HG02970 (cell line): ENCODE measurements at regions not wholly inside any gene's neighbourhood (a gene's known extent, or its start where the extent isn't known, plus 50 kb on each side); places are given as distances from the start of the nearest gene placed in this dataset.

Experiments
- ATAC-seq: cut with Tn5 transposase; IDR thresholded peaks from one replicate; pipeline ENCODE4 v1.9.1; 2021; ENCODE audit warnings: mild to moderate bottlenecking, moderate library complexity, moderate number of reproducible peaks; ENCODE audit not compliant: unreplicated experiment, low FRiP score

DNA sequence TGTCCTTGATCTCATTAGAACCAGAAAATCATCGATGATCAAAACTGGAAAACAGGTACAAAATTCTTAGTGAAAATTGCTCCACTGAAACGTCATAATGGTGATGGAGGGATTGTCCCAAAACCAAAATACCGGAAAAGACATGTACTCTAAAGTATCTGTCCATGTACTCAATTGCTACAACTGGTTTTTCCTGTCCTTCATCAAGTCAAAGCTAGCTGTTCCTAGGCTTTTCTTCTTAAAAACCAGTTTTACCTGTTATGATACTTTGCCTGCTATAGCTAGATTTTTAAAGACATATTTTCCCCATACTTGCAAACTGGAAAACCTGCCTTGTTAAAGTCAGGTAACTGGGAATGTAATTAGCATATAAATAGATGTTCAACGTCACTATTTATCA, 50.5 kb upstream of the LRRC1 start:
- ATAC-seq = no peak

DNA sequence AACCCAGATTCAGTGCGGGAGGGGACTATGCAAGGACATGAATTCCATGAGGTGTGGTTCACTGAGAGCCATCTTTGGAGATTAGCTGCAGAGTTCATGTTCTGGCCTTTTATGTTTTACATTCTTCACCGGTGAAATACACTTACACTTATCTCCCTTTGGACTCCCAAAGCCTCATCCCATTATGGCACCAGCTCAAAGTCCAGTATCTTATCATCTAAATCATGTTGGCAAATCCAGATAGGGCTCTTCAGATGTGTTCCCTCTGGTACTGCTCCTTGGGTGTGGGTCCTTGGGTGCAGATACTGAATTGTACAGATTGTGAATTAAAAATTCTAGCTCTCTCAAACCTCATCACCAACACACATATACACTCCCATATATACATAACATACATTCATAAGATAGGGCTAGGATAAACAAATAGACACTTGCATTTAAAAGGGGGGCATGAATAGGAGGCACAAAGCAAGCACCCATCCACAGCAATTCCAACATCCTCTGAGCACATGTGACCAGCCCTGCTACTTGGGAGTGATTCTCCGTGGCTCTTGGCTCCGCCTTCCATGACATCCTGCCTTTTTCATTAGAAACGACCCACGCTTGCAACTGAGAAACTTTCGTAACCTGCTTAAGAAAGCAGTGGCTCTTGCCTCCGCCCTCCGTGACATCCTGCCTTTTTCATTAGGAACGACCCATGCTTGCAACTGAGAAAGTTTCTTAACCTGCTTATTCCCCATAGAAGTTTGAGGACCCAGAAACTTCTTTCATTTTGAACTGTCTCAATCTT, 53.6 kb upstream of the LRRC1 start:
- ATAC-seq = no peak

DNA sequence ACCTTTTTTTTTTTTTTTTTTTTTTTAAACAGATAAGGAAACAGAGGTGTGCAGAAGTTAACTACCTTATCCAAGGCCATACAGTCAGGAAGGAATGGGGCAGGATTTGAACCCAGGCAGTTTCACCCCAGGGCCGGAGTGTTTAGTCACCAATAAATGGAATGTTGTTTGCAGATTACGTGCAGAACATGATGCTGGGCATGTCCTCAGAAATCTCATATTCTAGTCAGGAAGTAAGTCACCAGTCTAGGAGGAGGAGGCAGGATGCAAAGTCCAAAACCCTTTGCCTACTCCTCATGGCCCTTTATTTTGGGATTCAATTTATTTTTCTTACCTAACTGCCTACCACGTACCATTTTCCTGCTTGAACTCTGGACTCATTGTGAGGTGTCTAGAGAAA, 57.1 kb upstream of the LRRC1 start:
- ATAC-seq = no peak

DNA sequence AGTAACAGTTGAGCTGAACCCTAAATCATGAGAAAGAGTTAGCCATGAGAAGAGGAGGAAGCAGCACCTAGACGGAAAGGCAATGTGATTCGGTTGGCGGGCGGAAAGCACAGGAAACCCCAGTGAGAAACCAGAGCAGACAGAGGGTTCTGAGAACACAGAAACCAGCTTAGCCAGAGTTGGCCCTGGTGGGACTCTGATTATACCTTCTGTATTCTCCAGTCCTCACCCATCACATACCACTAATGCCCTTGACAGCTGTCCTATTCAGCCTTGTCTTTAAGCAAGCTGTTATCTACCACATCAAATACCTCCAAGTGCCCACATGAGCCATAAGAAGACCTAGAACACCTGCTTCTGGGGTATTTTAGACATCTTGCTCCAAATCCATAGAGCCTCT, 58.9 kb upstream of the LRRC1 start:
- ATAC-seq = no peak

DNA sequence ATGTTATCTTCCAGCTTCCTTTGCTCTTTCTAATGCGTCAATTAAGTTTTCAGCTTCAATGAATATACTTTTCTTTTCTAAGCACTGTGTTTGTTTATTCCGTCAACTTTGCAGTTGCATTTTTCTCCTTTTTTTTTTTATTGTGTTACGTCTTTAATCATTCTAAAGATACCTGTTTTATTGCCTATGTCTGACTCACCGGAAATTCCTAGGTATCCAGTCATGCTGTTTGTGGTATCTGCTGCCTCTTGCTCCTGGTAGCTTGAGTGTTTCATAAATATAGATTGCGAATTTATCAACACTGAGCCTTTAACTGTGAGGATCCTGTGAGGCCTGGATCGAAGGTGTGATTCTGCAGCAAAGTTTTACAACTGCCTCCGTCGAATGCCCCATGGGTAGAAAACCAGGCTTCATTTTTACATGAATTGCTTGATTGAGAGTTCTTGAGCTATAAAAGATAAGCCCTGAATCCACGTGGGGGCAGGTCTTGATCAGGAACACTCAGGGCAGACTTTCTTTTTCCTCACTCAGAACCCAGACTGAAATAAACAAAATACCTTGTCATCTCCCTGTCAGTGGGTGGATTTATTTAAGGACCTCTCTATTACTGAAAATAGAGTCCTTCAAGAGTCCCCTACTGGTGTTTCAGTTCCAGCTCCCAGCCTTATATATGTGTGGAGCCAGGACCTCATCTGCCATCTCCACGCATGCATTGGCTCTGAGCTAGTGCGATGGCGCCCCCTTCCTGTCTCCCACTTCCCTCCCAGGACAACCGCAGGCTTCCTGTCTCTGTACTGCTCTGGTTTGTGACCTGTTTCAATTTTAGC, 60.1 kb upstream of the LRRC1 start:
- ATAC-seq = no peak

DNA sequence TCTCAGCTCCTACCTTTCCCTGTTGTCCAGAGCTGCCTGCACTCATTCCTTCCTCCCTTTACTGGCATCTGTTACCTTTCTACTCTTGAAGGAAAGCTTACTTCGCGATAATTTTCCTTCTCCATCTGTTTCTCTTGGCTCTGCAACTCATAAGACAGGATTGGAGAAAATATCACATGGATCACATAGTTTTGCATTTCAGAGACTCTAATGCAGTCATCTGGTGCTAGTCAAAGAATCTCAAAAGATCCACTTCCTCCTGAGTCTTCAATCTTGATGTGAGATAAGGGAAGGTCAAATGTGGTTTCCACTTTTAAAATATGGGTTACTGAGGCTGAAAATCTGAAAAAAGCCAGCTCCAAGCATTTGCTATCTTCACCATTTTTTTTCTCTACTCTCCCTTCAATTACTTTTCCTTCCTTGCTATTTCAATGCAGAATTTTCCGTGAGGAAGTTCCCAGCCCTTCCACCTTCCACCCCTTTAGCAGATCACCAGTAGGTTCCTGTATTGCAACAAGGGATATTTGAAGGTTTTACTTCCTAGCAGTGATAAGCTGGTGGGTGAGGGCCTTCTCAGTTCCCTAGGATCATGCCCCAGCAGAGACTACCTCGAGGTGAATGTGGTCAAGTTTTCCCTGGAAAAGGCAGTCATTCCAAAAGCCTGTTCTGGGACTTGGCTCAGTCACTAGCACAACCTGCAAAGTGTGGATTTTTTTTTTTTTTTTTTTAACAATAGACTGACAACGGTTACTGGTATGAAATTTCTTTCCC, 62.8 kb upstream of the LRRC1 start:
- ATAC-seq = no peak

DNA sequence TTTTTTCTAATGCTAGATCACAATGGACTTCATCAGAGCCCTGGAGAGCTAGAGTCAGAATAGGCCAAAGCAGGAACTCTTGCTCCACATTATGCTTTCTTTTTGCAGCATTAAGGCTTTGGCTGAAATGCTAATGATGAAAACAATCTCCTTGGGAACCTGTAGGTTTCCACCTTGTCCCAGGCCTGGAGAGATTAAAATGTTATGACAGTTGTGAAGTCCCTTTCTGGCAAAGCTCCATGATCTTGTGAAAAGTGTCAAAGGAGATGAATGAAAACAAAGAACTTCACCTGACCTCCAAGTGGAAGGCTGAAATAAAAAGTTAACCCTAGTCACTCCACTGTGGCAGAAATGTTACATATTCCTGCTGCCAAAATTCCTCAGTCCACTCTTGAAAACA, 64.0 kb upstream of the LRRC1 start:
- ATAC-seq = no peak

DNA sequence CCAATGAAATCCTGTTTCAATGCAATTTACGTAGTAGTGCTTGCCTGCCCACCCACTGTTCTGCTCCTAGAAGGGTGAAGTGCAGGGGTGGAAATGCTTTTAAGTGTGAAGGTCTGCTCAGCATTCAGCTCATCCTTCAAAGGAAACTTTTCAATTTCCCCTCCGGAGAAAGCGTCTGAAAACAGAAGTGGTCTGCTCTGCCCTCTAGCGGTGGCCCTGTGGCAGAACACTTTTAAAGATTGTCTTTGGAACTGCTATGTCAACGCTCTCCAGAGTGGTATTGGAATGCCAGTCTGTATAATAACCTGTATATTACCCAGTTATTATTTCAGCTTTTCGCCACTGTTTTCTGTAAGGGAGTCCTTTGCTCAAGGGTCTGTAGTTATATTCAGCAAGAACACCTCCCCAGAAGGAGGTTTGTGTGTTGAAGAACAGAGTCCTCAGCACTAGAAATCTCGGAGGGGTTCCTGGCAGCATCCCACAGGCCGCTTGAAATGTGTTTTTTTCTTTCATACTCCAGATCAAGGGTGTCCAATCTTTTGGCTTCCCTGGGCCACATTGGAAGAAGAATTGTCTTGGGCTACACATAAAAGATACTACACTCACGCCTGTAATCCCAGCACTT, 63.1 kb upstream of the KLHL31 start:
- no peak for ATAC-seq

DNA sequence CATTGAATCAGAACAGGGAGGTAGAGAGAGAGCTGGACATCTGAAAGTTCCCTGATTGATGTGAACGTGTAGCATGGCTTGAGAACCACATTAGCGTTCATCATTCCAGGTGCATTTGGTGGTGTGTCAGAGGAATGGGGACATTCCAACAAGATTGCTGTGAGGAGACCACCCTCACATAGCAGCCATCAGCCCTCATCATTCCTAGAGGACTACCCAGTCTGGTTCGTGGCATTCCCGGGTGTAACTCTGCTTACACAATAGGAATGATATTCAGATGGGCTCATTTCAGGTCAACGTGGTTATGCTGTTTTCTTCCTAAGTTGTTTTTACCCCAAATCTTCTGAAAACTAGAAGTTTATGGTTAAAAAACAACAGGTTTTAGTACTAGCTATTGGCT, 62.2 kb upstream of the KLHL31 start:
- no peak for ATAC-seq

DNA sequence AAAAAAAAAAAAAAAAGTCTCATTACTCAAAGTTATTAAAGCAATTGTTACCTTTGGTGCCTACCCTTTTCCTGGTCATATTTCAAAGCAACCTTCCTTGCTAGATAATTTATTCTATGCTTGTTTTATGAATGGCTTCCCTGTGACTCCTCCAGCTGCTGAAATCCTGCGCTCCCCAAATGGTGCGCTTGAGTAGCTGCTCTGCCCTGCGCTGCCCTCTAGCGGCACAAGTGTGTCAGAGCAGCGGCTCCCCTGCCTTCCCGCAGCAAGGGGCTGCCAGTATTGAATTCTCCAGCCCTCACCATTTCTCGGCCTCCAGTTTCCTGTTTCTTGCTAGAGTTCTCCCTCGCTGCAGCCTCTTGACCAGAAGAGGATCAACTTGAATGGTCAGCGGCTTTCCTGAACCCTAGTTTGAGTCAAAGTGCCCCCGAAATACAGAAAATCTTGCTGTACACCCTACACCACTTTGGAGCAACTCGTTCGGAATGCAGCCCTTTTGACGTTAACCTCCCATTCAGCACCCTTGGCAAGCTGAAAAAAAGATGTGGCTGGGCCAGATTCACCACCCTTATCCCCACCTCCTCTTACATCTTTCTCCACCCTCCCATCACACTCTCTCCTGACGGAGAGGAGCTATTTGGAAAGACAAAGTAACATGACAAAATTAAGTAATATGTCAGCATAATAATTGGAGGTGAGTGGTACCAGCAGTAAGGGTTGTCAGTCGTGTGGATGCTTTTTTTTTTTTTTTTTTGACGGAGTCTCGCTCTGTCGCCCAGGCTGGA, 60.4 kb upstream of the KLHL31 start:
- ATAC-seq = no peak

DNA sequence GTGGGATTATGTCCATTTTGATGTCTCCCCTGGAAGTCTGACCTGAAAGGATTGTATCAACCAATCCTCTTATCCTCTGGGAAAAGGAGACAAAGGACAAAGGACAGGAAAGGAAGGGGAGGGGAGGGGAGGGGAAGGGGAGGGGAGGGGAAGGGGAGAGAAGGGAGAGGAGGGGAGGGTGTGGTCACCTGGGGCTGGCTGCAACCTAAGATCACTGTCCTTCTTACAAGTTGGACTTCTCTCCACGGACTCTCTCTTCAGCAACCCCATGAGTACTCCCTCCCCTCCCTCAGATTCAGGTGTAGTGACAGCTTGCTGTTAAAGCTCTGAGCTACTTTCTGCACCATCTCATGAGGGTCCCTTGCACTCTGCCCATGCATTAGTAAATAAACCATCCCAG, 58.9 kb upstream of the KLHL31 start:
- ATAC-seq = no peak

DNA sequence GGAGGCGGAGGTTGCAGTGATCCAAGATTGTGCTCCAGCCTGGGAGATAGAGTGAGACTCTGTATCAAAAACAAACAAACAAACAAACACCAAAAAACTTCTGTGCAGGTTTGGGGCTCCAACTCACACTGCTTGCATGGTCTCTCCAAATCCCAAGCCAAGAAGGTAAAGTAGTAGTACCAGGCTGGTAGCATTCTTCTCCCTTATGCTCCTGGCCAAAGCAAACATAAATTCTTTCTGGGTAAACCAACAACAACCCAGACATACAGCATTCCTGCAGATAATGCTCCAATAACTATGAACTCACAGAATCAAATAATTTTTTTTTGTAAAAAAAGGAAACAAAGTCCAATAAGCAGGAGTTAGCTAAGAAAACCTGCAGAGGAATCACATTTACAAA, 57.8 kb upstream of the KLHL31 start:
- no peak for ATAC-seq

DNA sequence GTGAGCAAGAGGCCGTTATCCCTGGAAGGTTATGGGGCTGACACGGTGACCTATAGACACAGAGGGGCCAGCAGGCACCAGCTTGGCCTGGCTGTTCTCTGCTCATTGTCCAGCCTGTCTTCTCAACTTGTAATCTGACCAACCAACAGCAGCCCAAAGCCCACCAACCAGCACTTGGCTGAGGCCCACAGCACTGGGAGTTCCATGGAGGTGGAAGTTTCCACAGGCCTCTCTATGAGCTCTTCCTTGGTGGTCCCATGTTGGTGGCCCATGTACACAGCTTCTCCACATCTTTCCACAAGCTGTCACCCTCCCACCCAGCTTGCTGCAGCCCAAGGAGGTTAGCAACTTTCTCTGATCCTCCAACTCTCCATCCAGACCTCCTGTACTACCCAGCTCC, 56.2 kb upstream of the KLHL31 start:
- ATAC-seq = no peak

DNA sequence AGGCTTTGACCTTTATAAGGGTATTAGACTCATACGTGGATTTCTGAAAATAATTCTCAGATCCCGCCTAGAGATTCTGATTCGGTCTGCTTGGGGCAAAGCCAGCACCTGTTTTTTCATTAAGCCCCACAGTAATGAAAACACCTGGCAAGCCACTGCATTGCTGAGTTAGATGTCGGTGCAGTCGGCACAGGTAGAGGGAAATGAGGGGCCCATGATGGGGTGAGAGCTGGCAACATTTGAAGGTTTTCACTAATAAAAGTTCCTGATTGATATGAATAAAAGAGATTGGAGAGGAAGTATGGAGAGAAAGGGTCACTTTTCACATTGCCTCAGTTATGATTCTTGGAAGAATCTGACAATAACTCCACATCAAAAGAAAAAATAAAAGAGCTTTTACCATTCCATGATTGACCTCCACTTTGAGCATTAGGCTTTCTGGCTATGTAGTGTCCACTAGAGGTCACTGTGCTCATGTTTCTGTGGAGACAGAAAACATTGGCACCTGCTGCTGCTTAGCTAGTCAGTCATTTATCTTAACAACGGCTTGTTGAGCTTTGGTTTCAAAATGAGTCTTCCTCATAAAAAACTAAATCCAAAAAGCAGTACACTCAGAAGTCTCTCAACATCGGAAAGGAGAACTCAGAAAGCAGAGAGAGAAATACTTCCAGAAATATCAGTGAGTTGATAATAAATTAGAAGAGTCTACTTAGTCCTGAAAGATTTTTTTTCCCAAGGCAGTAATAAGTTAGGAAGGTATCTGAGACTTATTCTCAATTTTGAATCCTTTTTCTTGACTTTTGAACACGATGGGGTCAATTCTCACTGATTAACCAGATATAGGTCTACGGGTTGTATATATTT, 53.3 kb upstream of the KLHL31 start:
- peak; percentile 93 for ATAC-seq

DNA sequence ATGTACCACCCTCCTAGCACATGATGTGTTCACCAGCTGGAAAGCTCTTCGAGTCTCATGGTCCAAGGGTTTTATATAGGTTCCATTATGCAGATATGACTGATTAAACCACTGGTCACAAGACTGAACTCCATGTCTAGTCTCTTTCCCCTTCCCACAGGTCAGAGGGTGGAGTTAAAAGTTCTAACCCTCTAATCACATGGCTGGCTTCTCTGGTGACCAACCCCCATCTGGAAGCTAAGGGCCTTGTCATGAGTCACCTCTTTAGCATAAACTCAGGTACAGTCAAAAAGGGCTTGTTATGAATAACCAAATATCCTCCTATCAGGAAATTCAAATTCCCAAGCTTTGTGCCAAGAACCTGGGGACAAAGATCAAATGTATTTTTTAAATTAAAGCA, 52.0 kb upstream of the KLHL31 start:
- ATAC-seq = no peak

DNA sequence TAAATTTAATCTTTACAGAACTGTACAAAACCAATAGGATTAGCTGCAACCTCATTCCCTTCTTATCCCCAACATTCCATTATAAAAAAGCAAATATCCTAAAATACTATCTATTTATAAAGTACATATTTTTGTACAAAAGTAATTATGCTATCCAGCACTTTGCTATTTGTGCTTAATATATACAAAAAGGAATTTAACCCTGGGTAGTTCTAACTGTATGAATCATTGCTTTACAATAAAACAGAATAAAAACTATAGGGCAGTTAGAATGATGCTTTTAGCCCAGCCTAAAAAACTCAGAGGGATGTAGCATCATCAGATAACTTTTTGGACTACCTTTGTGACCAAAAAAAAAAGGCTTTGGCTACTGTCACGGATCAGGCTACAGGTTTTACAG, 49.9 kb upstream of the KLHL31 start:
- ATAC-seq = no peak
